ENCODE measurements at regions not wholly inside any gene's neighbourhood (a gene's known extent, or its start where the extent isn't known, plus 50 kb on each side); places are given as distances from the start of the nearest gene placed in this dataset.

GRCh38 chr5:81803812-81804211, 52.9 kb upstream of the SSBP2 start:
- Histone ChIP-seq H3K9me3 (ENCODE audit: low read length) (peaks cover 31% of the 10 kb centered on the region; the same call in 1 of the 2 replicates), H3K4me1 (ENCODE audit: insufficient read depth, low read length, poor library complexity, severe bottlenecking) (no peaks in the 10 kb centered on the region), H3K4me3 (ENCODE audit: low read depth, low read length, poor library complexity, severe bottlenecking) (no peak overlapping the region), H3K79me2 (ENCODE audit: insufficient read depth, low read depth, low read length) (no peaks in the 10 kb centered on the region), H3K4me2 (ENCODE audit: low read length) (no peak overlapping the region), H3K27ac (ENCODE audit: low read depth, low read length, poor library complexity, severe bottlenecking) (no peak overlapping the region), H4K20me1 (ENCODE audit: insufficient read depth, low read length) (no peaks in the 10 kb centered on the region), H3K9me2 (ENCODE audit: insufficient read depth, low read length) (no peaks in the 10 kb centered on the region), H3K36me3 (ENCODE audit: insufficient read depth, low read length) (no peaks in the 10 kb centered on the region), H2AFZ (ENCODE audit: low read length) (no peak overlapping the region)
- ChIA-PET POLR2A (no interaction called here), CTCF (ENCODE audit: unreplicated experiment) (no interaction called here)
- DNase-seq (ENCODE audit: low spot score) = no peak
- TF ChIP-seq, protein P1, sequence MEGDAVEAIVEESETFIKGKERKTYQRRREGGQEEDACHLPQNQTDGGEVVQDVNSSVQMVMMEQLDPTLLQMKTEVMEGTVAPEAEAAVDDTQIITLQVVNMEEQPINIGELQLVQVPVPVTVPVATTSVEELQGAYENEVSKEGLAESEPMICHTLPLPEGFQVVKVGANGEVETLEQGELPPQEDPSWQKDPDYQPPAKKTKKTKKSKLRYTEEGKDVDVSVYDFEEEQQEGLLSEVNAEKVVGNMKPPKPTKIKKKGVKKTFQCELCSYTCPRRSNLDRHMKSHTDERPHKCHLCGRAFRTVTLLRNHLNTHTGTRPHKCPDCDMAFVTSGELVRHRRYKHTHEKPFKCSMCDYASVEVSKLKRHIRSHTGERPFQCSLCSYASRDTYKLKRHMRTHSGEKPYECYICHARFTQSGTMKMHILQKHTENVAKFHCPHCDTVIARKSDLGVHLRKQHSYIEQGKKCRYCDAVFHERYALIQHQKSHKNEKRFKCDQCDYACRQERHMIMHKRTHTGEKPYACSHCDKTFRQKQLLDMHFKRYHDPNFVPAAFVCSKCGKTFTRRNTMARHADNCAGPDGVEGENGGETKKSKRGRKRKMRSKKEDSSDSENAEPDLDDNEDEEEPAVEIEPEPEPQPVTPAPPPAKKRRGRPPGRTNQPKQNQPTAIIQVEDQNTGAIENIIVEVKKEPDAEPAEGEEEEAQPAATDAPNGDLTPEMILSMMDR (conservative IDR thresholded peaks at IDR 0.05; ENCODE audit: low read length) = no peak
- no TSS peak for BruUV-seq (replicated peaks)
- intact Hi-C loops (cut with micrococcal nuclease; ENCODE audit: unreplicated experiment) = no loop called here

GRCh38 chr5:81802625-81803024, 51.7 kb upstream of the SSBP2 start:
- peaks cover 19% of the 10 kb centered on the region; the same call in 1 of the 2 replicates for H3K9me3 ChIP-seq (ENCODE audit: low read length)
- peaks cover 7% of the 10 kb centered on the region for H3K4me1 ChIP-seq (ENCODE audit: insufficient read depth, low read length, poor library complexity, severe bottlenecking)
- DNase-seq (ENCODE audit: low spot score) = no peak
- no peak overlapping the region for H3K4me2 ChIP-seq (ENCODE audit: low read length)
- ChIA-PET POLR2A (interaction anchor here (0.5 kb wide), 1 partner anchor 50 kb away, joined by 3 read pairs; no protein-coding TSS in a partner anchor), CTCF (ENCODE audit: unreplicated experiment) (no interaction called here)
- H4K20me1 ChIP-seq (ENCODE audit: insufficient read depth, low read length) = no peaks in the 10 kb centered on the region
- H2AFZ ChIP-seq (ENCODE audit: low read length) = no peak overlapping the region
- H3K36me3 ChIP-seq (ENCODE audit: insufficient read depth, low read length) = no peaks in the 10 kb centered on the region
- no peak overlapping the region for H3K27ac ChIP-seq (ENCODE audit: low read depth, low read length, poor library complexity, severe bottlenecking)
- H3K79me2 ChIP-seq (ENCODE audit: insufficient read depth, low read depth, low read length) = no peaks in the 10 kb centered on the region
- H3K9me2 ChIP-seq (ENCODE audit: insufficient read depth, low read length) = no peaks in the 10 kb centered on the region
- no TSS peak for BruUV-seq (replicated peaks)
- TF ChIP-seq, protein P1 (conservative IDR thresholded peaks at IDR 0.05; ENCODE audit: low read length) = no peak
- no peak for TF ChIP-seq EZH2phosphoT487 (IDR thresholded peaks at IDR 0.05; ENCODE audit: borderline replicate concordance, low read depth, low read length)
- no peak overlapping the region for H3K4me3 ChIP-seq (ENCODE audit: low read depth, low read length, poor library complexity, severe bottlenecking)
- intact Hi-C loops (cut with micrococcal nuclease; ENCODE audit: unreplicated experiment) = no loop called here

- no peaks in the 10 kb centered on the region for H3K36me3 ChIP-seq (ENCODE audit: insufficient read depth, low read length)
- DNase-seq (ENCODE audit: low spot score) = no peak
- H3K79me2 ChIP-seq (ENCODE audit: insufficient read depth, low read depth, low read length) = no peaks in the 10 kb centered on the region
- no TSS peak for BruUV-seq (replicated peaks)
- intact Hi-C loops (cut with micrococcal nuclease; ENCODE audit: unreplicated experiment) = no loop called here
- no peak overlapping the region for H3K4me2 ChIP-seq (ENCODE audit: low read length)
- CTCF ChIA-PET (ENCODE audit: unreplicated experiment) = no interaction called here
- peaks cover 14% of the 10 kb centered on the region; the same call in 1 of the 2 replicates for H3K9me3 ChIP-seq (ENCODE audit: low read length)
- H3K27ac ChIP-seq (ENCODE audit: low read depth, low read length, poor library complexity, severe bottlenecking) = no peak overlapping the region
- H2AFZ ChIP-seq (ENCODE audit: low read length) = no peak overlapping the region
- TF ChIP-seq, protein P1 (conservative IDR thresholded peaks at IDR 0.05; ENCODE audit: low read length) = no peak
- no peak for TF ChIP-seq EZH2phosphoT487 (IDR thresholded peaks at IDR 0.05; ENCODE audit: borderline replicate concordance, low read depth, low read length)
- H3K4me3 ChIP-seq (ENCODE audit: low read depth, low read length, poor library complexity, severe bottlenecking) = no peak overlapping the region
- H3K4me1 ChIP-seq (ENCODE audit: insufficient read depth, low read length, poor library complexity, severe bottlenecking) = peaks cover 7% of the 10 kb centered on the region
- H4K20me1 ChIP-seq (ENCODE audit: insufficient read depth, low read length) = no peaks in the 10 kb centered on the region
- no peaks in the 10 kb centered on the region for H3K9me2 ChIP-seq (ENCODE audit: insufficient read depth, low read length)
- POLR2A ChIA-PET = no interaction called here
These were observed 51.1 kb upstream of the SSBP2 start for GRCh38 chr5:81802020-81802419.
